Prostate gland (tissue), 2 donors: ENCODE measurements at regions not wholly inside any gene's neighbourhood (a gene's known extent, or its start where the extent isn't known, plus 50 kb on each side); places are given as distances from the start of the nearest gene placed in this dataset.

Experiments
- DNase-seq: peaks from one replicate; pipeline ENCODE4 v3.0.0-alpha.2; 2019; ENCODE audit warnings: low spot score
- H3K27ac ChIP-seq, 2 donors: fragments of 200-600 bp; sonication (generic); 2 replicates each; pipeline ENCODE4 v1.5.1; 2017 to 2019
- H3K27me3 ChIP-seq: fragments of 200-600 bp; sonication (generic); replicated peaks from 2 replicates; pipeline ENCODE4 v1.5.1; 2019; ENCODE audit not compliant: insufficient read depth
- H3K36me3 ChIP-seq, 2 donors: fragments of 200-600 bp; sonication (generic); 1 replicate in 1 of 2; 2 replicates in 1 of 2; pipeline versions ENCODE4 v1.5.1 to v1.8.1; 2017 to 2019
- H3K4me1 ChIP-seq: fragments of 200-600 bp; sonication (generic); replicated peaks from 2 replicates; pipeline ENCODE4 v1.5.1; 2019
- H3K4me3 ChIP-seq, 2 donors: fragments of 200-600 bp; sonication (generic); 2 replicates each; pipeline ENCODE4 v1.5.1; 2017 to 2019
- H3K9me3 ChIP-seq: fragments of 200-600 bp; sonication (generic); 2 replicates; pipeline ENCODE4 v1.5.1; 2017
- CTCF ChIP-seq, 4 experiments: fragments of 200-600 bp in 2 of 4; fragments of 450-650 bp in 2 of 4; sonication (generic) in 2 of 4; IDR thresholded peaks; 1 replicate in 3 of 4; 2 replicates in 1 of 4; pipeline ENCODE4 v1.5.1; 2016 to 2019; ENCODE audit warnings: antibody characterized with exemption in 4 of 4, mild to moderate bottlenecking in 2 of 4, moderate library complexity in 2 of 4
- POLR2A ChIP-seq: fragments of 450-650 bp; IDR thresholded peaks from one replicate; pipeline ENCODE4 v1.6.1; 2016; ENCODE audit warnings: antibody characterized with exemption, mild to moderate bottlenecking
- POLR2AphosphoS5 ChIP-seq: sonication (generic); formaldehyde crosslinking; IDR thresholded peaks from one replicate; pipeline ENCODE4 v1.6.1; 2017; ENCODE audit warnings: antibody characterized with exemption
- WGBS: methylation state at CpG from one replicate; pipeline ENCODE4 v1.1.5; 2018; 5-methylcytosine and 5-hydroxymethylcytosine counted together
- intact Hi-C: fragments of 100-400 bp; cut with DNase I; formaldehyde crosslinking; loops from one replicate; pipeline ENCODE4 v1.14.2; 2022

GRCh38 chr2:15812187-15812780, 128.1 kb upstream of the MYCN start:
- Histone ChIP-seq H3K4me1 (no peaks in the 10 kb centered on the region), H3K27ac (no peak overlapping the region), H3K36me3 (no peaks in the 10 kb centered on the region), H3K27me3 (no peaks in the 10 kb centered on the region), H3K4me3 (no peak overlapping the region), H3K9me3 (no peaks in the 10 kb centered on the region)
- intact Hi-C loops: no loop called here
- DNase-seq: no peak
- TF ChIP-seq POLR2AphosphoS5 (no peak), POLR2A (no peak), CTCF (IDR thresholded peaks at IDR 0.05) (no peak)
- 73% methylated on average over 10 of the region's 10 CpGs for WGBS

GRCh38 chr2:15813481-15814266, 126.7 kb upstream of the MYCN start:
- intact Hi-C loops: no loop called here
- Histone ChIP-seq H3K27ac (no peak overlapping the region), H3K9me3 (no peaks in the 10 kb centered on the region), H3K36me3 (no peaks in the 10 kb centered on the region), H3K4me3 (no peak overlapping the region), H3K4me1 (no peaks in the 10 kb centered on the region), H3K27me3 (no peaks in the 10 kb centered on the region)
- no peak for DNase-seq
- WGBS: 98% methylated on average over 7 of the region's 7 CpGs
- no peak for TF ChIP-seq POLR2AphosphoS5
- TF ChIP-seq POLR2A: no peak
- TF ChIP-seq CTCF (IDR thresholded peaks at IDR 0.05): no peak

- WGBS: 53% methylated on average over 8 of the region's 8 CpGs
- DNase-seq: no peak
- Histone ChIP-seq H3K4me1 (no peaks in the 10 kb centered on the region), H3K27me3 (no peaks in the 10 kb centered on the region), H3K27ac (no peak overlapping the region), H3K36me3 (no peaks in the 10 kb centered on the region), H3K4me3 (no peak overlapping the region), H3K9me3 (no peaks in the 10 kb centered on the region)
- intact Hi-C loops: no loop called here
- TF ChIP-seq POLR2AphosphoS5 (no peak), POLR2A (no peak)
These were observed 125.9 kb upstream of the MYCN start for GRCh38 chr2:15814403-15814802.

GRCh38 chr2:15814946-15815345, 125.4 kb upstream of the MYCN start:
- Histone ChIP-seq H3K27ac (no peak overlapping the region), H3K4me1 (no peaks in the 10 kb centered on the region), H3K4me3 (no peak overlapping the region), H3K27me3 (no peaks in the 10 kb centered on the region), H3K9me3 (no peaks in the 10 kb centered on the region), H3K36me3 (no peaks in the 10 kb centered on the region)
- 27% methylated on average over 6 of the region's 6 CpGs for WGBS
- no peak for DNase-seq
- intact Hi-C loops: no loop called here
- TF ChIP-seq POLR2A (no peak), POLR2AphosphoS5 (no peak), CTCF (IDR thresholded peaks at IDR 0.05) (no peak)

- WGBS: 96% methylated on average over 3 of the region's 3 CpGs
- Histone ChIP-seq H3K36me3 (no peaks in the 10 kb centered on the region), H3K4me1 (no peaks in the 10 kb centered on the region), H3K27me3 (no peaks in the 10 kb centered on the region), H3K27ac (no peak overlapping the region), H3K9me3 (no peaks in the 10 kb centered on the region), H3K4me3 (no peak overlapping the region)
- no peak for DNase-seq
- intact Hi-C loops: no loop called here
- TF ChIP-seq POLR2AphosphoS5: no peak
- TF ChIP-seq CTCF (IDR thresholded peaks at IDR 0.05): no peak
- TF ChIP-seq POLR2A: no peak
These were observed 124.1 kb upstream of the MYCN start for GRCh38 chr2:15816226-15816625.
